ENCODE measurements at regions not wholly inside any gene's neighbourhood (a gene's known extent, or its start where the extent isn't known, plus 50 kb on each side); places are given as distances from the start of the nearest gene placed in this dataset.

GRCh38 chr10:107666214-107666613, 501.7 kb upstream of the SORCS1 start:
- TF ChIP-seq CTCF (IDR thresholded peaks at IDR 0.05; ENCODE audit: insufficient read depth, low read length, poor library complexity, severe bottlenecking) (no peak), EZH2phosphoT487 (conservative IDR thresholded peaks at IDR 0.05; ENCODE audit: low read length) (no peak)
